ENCODE measurements at regions not wholly inside any gene's neighbourhood (a gene's known extent, or its start where the extent isn't known, plus 50 kb on each side); places are given as distances from the start of the nearest gene placed in this dataset.
"Not testable (repeated sequence)": the region's sequence is repeated elsewhere in the genome, so short reads cannot be mapped to it uniquely, and the experiment has no call there.

DNA sequence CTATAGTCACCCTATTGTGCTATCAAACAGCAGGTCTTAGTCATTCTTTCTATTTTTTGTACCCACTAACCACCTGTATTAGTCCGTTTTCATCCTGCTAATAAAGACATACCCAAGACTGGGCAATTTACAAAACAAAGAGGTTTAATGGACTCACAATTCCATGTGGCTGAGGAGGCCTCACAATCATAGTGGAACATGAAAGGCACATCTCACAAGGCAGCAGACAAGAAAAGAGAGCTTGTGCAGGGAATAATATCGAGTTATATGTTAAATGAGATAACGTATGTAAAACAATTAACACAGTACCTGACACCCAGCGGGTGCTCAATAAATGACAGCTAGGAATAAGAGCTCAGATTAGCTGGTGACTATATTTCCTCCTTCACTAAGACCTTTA is 88.1 kb upstream of the WDR44 start:
- no peak for TF ChIP-seq POLR2A (IDR thresholded peaks at IDR 0.05)
- TF ChIP-seq, protein P1, sequence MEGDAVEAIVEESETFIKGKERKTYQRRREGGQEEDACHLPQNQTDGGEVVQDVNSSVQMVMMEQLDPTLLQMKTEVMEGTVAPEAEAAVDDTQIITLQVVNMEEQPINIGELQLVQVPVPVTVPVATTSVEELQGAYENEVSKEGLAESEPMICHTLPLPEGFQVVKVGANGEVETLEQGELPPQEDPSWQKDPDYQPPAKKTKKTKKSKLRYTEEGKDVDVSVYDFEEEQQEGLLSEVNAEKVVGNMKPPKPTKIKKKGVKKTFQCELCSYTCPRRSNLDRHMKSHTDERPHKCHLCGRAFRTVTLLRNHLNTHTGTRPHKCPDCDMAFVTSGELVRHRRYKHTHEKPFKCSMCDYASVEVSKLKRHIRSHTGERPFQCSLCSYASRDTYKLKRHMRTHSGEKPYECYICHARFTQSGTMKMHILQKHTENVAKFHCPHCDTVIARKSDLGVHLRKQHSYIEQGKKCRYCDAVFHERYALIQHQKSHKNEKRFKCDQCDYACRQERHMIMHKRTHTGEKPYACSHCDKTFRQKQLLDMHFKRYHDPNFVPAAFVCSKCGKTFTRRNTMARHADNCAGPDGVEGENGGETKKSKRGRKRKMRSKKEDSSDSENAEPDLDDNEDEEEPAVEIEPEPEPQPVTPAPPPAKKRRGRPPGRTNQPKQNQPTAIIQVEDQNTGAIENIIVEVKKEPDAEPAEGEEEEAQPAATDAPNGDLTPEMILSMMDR (IDR thresholded peaks at IDR 0.05): no peak
- H3K27me3 ChIP-seq: no peaks in the 10 kb centered on the region
- DNase-seq: no peak
- H3K9me3 ChIP-seq: no peaks in the 10 kb centered on the region
- intact Hi-C loops (cut with DNase I; ENCODE audit: low total_unique reads): no loop called here
- no peaks in the 10 kb centered on the region for H3K4me1 ChIP-seq
- no peak overlapping the region for H3K27ac ChIP-seq
- H3K4me3 ChIP-seq: no peak overlapping the region
- H3K36me3 ChIP-seq: no peaks in the 10 kb centered on the region

- Histone ChIP-seq H3K4me3 (no peak overlapping the region), H3K27ac (no peak overlapping the region), H3K36me3 (no peaks in the 10 kb centered on the region), H3K9me3 (no peaks in the 10 kb centered on the region), H3K27me3 (no peaks in the 10 kb centered on the region), H3K4me1 (no peaks in the 10 kb centered on the region)
- intact Hi-C loops (cut with DNase I; ENCODE audit: low total_unique reads): no loop called here
- no peak for TF ChIP-seq POLR2A (IDR thresholded peaks at IDR 0.05)
- TF ChIP-seq, protein P1 (IDR thresholded peaks at IDR 0.05): no peak
- DNase-seq: no peak
These were observed 86.7 kb upstream of the WDR44 start for GRCh38 chrX:118259213-118259612.

- Histone ChIP-seq H3K4me1 (no peaks in the 10 kb centered on the region), H3K9me3 (no peaks in the 10 kb centered on the region), H3K36me3 (no peaks in the 10 kb centered on the region), H3K4me3 (no peak overlapping the region), H3K27ac (no peak overlapping the region), H3K27me3 (no peaks in the 10 kb centered on the region)
- TF ChIP-seq POLR2A (IDR thresholded peaks at IDR 0.05): no peak
- intact Hi-C loops (cut with DNase I; ENCODE audit: low total_unique reads): no loop called here
- no peak for DNase-seq
These were observed 84.8 kb upstream of the WDR44 start for GRCh38 chrX:118261151-118261550.

DNA sequence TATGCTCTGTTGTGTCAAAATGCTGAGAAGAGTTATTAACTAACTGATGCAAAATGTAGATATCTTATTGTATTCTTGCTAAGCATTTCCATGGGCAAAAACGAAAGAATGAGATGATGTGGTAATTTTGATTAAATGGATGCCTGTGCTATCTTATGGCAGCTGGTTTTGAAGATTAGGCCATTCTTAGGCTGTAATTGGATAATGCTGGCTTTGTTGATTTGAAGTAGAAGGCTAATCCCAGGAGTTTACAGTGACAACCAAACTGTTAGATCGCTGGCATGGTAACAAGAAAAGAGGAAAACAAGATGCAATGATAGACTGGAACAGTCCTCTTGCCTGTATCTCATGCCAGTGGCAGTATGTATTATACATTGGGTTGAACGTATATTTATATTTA is 74.1 kb upstream of the WDR44 start:
- Histone ChIP-seq H3K9me3 (no peaks in the 10 kb centered on the region), H3K27me3 (no peaks in the 10 kb centered on the region), H3K4me1 (no peaks in the 10 kb centered on the region), H3K36me3 (no peaks in the 10 kb centered on the region), H3K4me3 (no peak overlapping the region), H3K27ac (no peak overlapping the region)
- intact Hi-C loops (cut with DNase I; ENCODE audit: low total_unique reads): no loop called here
- DNase-seq: no peak
- TF ChIP-seq POLR2A (IDR thresholded peaks at IDR 0.05): no peak
- TF ChIP-seq, protein P1 (IDR thresholded peaks at IDR 0.05): no peak

GRCh38 chrX:118272242-118272641 is 73.7 kb upstream of the WDR44 start:
- intact Hi-C loops (cut with DNase I; ENCODE audit: low total_unique reads): no loop called here
- TF ChIP-seq POLR2A (IDR thresholded peaks at IDR 0.05): no peak
- TF ChIP-seq, protein P1 (IDR thresholded peaks at IDR 0.05): no peak

GRCh38 chrX:118286066-118286762 is 59.7 kb upstream of the WDR44 start:
- TF ChIP-seq, protein P1 (IDR thresholded peaks at IDR 0.05): no peak
- TF ChIP-seq POLR2A (IDR thresholded peaks at IDR 0.05): no peak
- Histone ChIP-seq H3K27ac (no peak overlapping the region), H3K9me3 (no peaks in the 10 kb centered on the region), H3K4me3 (no peak overlapping the region), H3K27me3 (no peaks in the 10 kb centered on the region), H3K4me1 (no peaks in the 10 kb centered on the region), H3K36me3 (no peaks in the 10 kb centered on the region)
- DNase-seq: no peak
- intact Hi-C loops (cut with DNase I; ENCODE audit: low total_unique reads): no loop called here

More at GRCh38 chrX:118272242-118272641, 73.7 kb upstream of the WDR44 start:
- Histone ChIP-seq H3K4me3 (no peak overlapping the region), H3K36me3 (no peaks in the 10 kb centered on the region), H3K27ac (no peak overlapping the region), H3K27me3 (no peaks in the 10 kb centered on the region), H3K9me3 (no peaks in the 10 kb centered on the region), H3K4me1 (no peaks in the 10 kb centered on the region)
- DNase-seq: no peak

GRCh38 chrX:118295818-118296217 is 50.1 kb upstream of the WDR44 start:
- intact Hi-C loops (cut with DNase I; ENCODE audit: low total_unique reads): not testable (repeated sequence)

More at GRCh38 chrX:118295818-118296217, 50.1 kb upstream of the WDR44 start:
- not testable (repeated sequence) for H3K4me1 ChIP-seq, DNase-seq, H3K27me3 ChIP-seq, H3K36me3 ChIP-seq, H3K27ac ChIP-seq, H3K4me3 ChIP-seq, H3K9me3 ChIP-seq

Measured in uterus (tissue), 3 donors.